Heart right ventricle (tissue), 16 donors: ENCODE measurements at regions not wholly inside any gene's neighbourhood (a gene's known extent, or its start where the extent isn't known, plus 50 kb on each side); places are given as distances from the start of the nearest gene placed in this dataset.

Experiments
- ATAC-seq, 8 donors: fragments of 200-7000 bp; cut with Tn5 transposase; one replicate each; pipeline ENCODE4 v1.9.1; 2020; ENCODE audit warnings: mild to moderate bottlenecking in 8 of 8, moderate library complexity in 8 of 8, moderate number of reproducible peaks in 1 of 8
- DNase-seq, 2 donors: peaks; one replicate each; pipeline ENCODE4 v3.0.0-alpha.2; 2020
- H3K27ac ChIP-seq, 10 donors: fragments of 200-600 bp; sonication (generic) in 2 of 10; one replicate each; pipeline versions ENCODE4 v1.5.0 to v1.8.0; 2020 to 2022; ENCODE audit warnings: mild to moderate bottlenecking in 3 of 10
- H3K27me3 ChIP-seq, 7 donors: fragments of 200-600 bp; one replicate each; pipeline ENCODE4 v1.8.0; 2021 to 2022; ENCODE audit warnings: mild to moderate bottlenecking in 2 of 7
- H3K36me3 ChIP-seq, 9 donors: fragments of 200-600 bp; sonication (generic) in 1 of 9; one replicate each; pipeline versions ENCODE4 v1.5.0 to v1.8.0; 2020 to 2022; ENCODE audit warnings: mild to moderate bottlenecking in 2 of 9
- H3K4me1 ChIP-seq, 9 donors: fragments of 200-600 bp; sonication (generic) in 1 of 9; one replicate each; pipeline versions ENCODE4 v1.5.0 to v1.8.0; 2020 to 2022; ENCODE audit warnings: mild to moderate bottlenecking in 4 of 9
- H3K4me3 ChIP-seq, 10 donors: fragments of 200-600 bp; sonication (generic) in 2 of 10; one replicate each; pipeline versions ENCODE4 v1.5.0 to v1.8.0; 2020 to 2022; ENCODE audit warnings: mild to moderate bottlenecking in 7 of 10, moderate library complexity in 2 of 10
- H3K9me3 ChIP-seq, 11 donors: fragments of 200-600 bp in 10 of 11; sonication (generic) in 2 of 11; one replicate each; pipeline versions ENCODE4 v1.5.0 to v1.8.0; 2013 to 2022; ENCODE audit warnings: mild to moderate bottlenecking in 2 of 11, control low read depth in 1 of 11, moderate library complexity in 1 of 11
- CTCF ChIP-seq, 9 donors: fragments of 200-600 bp; sonication (generic) in 2 of 9; IDR thresholded peaks; one replicate each; pipeline versions ENCODE4 v1.5.0 to v1.8.0; 2021 to 2022; ENCODE audit warnings: antibody characterized with exemption in 9 of 9, mild to moderate bottlenecking in 5 of 9, moderate library complexity in 1 of 9
- WGBS, 2 donors: extraction: QIAGEN DNeasy Blood & Tissue Kit; methylation state at CpG; one replicate each; pipeline ENCODE4 v1.1.7; 2013; ENCODE audit warnings: inconsistent platforms in 1 of 2; 5-methylcytosine and 5-hydroxymethylcytosine counted together
- intact Hi-C, 10 donors: fragments of 100-400 bp; cut with DNase I; formaldehyde crosslinking; loops; one replicate each; pipeline versions ENCODE4 v1.11.1 to v1.14.2; 2022
- donor health status: Arrhythmogenic right ventricular cardiomyopathy.
- donor health status: ischemic (EF 13 %, LVEDD 7.1; RV severe dilation, severe dysfunction).
- donor health status: healthy with polysubstance abuse.
- donor health status: DM: no; HTN: yes; CAD: no.
- donor health status: DM: no; HTN: no; CAD: no.
- donor health status: ischemic (EF 25% LVEDD 6.9; RV normal size, moderate dysfunction).
- donor health status: ischemic (EF 25% LVEDD 5.7; RV mildly dilated, moderate dysfunction).
- donor health status: healthy.
- donor health status: DM: yes; HTN: yes; CAD: no.
- donor health status: Ischemic cardiomyopathy.
- donor health status: ischemic (EF 35%, LVEDD 5.7; RV mildly dilated, moderate dysfunction).
- donor health status: nonischemic (EF 11% LVEDD 7.7; RV severe dilation, severe dysfunction).
- donor health status: DM: yes; HTN: yes; CAD: no.
- donor health status: PGD.
- donor health status: ischemic (EF 29% LVEDD 5.4; RV normal size, mild dysfunction).
- donor health status: nonischemic (EF 23%, LVEDD 6.1; RV moderate dilation, normal function).

GRCh38 chr10:108048898-108049297 lies 884.4 kb upstream of the SORCS1 start:
- no peak overlapping the region for H3K27ac ChIP-seq
- intact Hi-C loops, result no loop called here
- TF ChIP-seq CTCF (IDR thresholded peaks at IDR 0.05), result no peak
- no peaks in the 10 kb centered on the region for H3K36me3 ChIP-seq
- H3K27me3 ChIP-seq, result no peaks in the 10 kb centered on the region
- WGBS, 2 donors, result 91 to 93% methylated on average over 2 of the region's 2 CpGs
- no peak overlapping the region for H3K4me3 ChIP-seq
- no peaks in the 10 kb centered on the region for H3K9me3 ChIP-seq
- DNase-seq, result no peak
- ATAC-seq, result no peak
- no peaks in the 10 kb centered on the region for H3K4me1 ChIP-seq

GRCh38 chr10:108039821-108040584 lies 875.5 kb upstream of the SORCS1 start:
- Histone ChIP-seq H3K9me3 (no peaks in the 10 kb centered on the region), H3K27ac (no peak overlapping the region), H3K36me3 (no peaks in the 10 kb centered on the region), H3K4me3 (no peak overlapping the region), H3K27me3 (no peaks in the 10 kb centered on the region), H3K4me1 (no peaks in the 10 kb centered on the region)
- no peak for TF ChIP-seq CTCF (IDR thresholded peaks at IDR 0.05)
- intact Hi-C loops, result no loop called here
- WGBS, 2 donors, result 79 to 90% methylated on average over 8 of the region's 8 CpGs
- DNase-seq (no peak), ATAC-seq (no peak)

GRCh38 chr10:108037061-108037460 lies 872.6 kb upstream of the SORCS1 start:
- DNase-seq (no peak), ATAC-seq (no peak)
- H3K27ac ChIP-seq, result no peak overlapping the region
- intact Hi-C loops, result no loop called here
- H3K4me1 ChIP-seq, result no peaks in the 10 kb centered on the region
- H3K27me3 ChIP-seq, result no peaks in the 10 kb centered on the region
- H3K9me3 ChIP-seq, result peaks cover 0 to 4% (median 0%) of the 10 kb centered on the region in 11 donors
- no peak overlapping the region for H3K4me3 ChIP-seq
- H3K36me3 ChIP-seq, result no peaks in the 10 kb centered on the region
- no peak for TF ChIP-seq CTCF (IDR thresholded peaks at IDR 0.05)

GRCh38 chr10:108036265-108036664 lies 871.8 kb upstream of the SORCS1 start:
- Histone ChIP-seq H3K4me3 (no peak overlapping the region), H3K4me1 (no peaks in the 10 kb centered on the region), H3K27me3 (no peaks in the 10 kb centered on the region), H3K9me3 (peaks cover 0 to 4% (median 0%) of the 10 kb centered on the region in 11 donors), H3K27ac (no peak overlapping the region), H3K36me3 (no peaks in the 10 kb centered on the region)
- TF ChIP-seq CTCF (IDR thresholded peaks at IDR 0.05), result no peak
- no peak for ATAC-seq
- no peak for DNase-seq
- intact Hi-C loops, result no loop called here
- 64 to 78% methylated on average over 1 of the region's 1 CpG for WGBS, 2 donors
